ENCODE measurements at regions not wholly inside any gene's neighbourhood (a gene's known extent, or its start where the extent isn't known, plus 50 kb on each side); places are given as distances from the start of the nearest gene placed in this dataset.

- H3K27me3 ChIP-seq (ENCODE audit: low read length) = no peaks in the 10 kb centered on the region
- no peak overlapping the region for H3K9ac ChIP-seq (ENCODE audit: low read length)
- H3K4me3 ChIP-seq (ENCODE audit: low read length) = no peak overlapping the region
- DNase-seq (no peak), ATAC-seq (no peak)
- no peaks in the 10 kb centered on the region for H3K4me1 ChIP-seq (ENCODE audit: insufficient read depth, low read length)
- intact Hi-C loops (cut with micrococcal nuclease) = no loop called here
- no peaks in the 10 kb centered on the region for H3K9me2 ChIP-seq (replicated peaks; ENCODE audit: low read length)
- no peak overlapping the region for H3K27ac ChIP-seq (ENCODE audit: low read length)
- H3K79me2 ChIP-seq (ENCODE audit: low read length) = no peaks in the 10 kb centered on the region
- H2AFZ ChIP-seq (ENCODE audit: low read length) = no peak overlapping the region
- H3K36me3 ChIP-seq (ENCODE audit: low read depth, low read length) = no peaks in the 10 kb centered on the region
- POLR2A ChIA-PET (ENCODE audit: unreplicated experiment) = no interaction called here
- no TSS peak for BruUV-seq (replicated peaks)
- H3K9me3 ChIP-seq (ENCODE audit: low read length) = no peaks in the 10 kb centered on the region
- TF ChIP-seq EZH2phosphoT487 (IDR thresholded peaks at IDR 0.05; ENCODE audit: borderline replicate concordance, low read length) (no peak), EZH2 (IDR thresholded peaks at IDR 0.05; ENCODE audit: low read length, unreplicated experiment) (no peak), CTCF (conservative IDR thresholded peaks at IDR 0.05; ENCODE audit: low read depth, low read length) (no peak)
- H4K20me1 ChIP-seq (ENCODE audit: low read length) = no peaks in the 10 kb centered on the region
- H3K4me2 ChIP-seq (ENCODE audit: low read length) = no peak overlapping the region
- CTCF ChIA-PET = no interaction called here
- H3F3A ChIP-seq (ENCODE audit: low read length, unreplicated experiment) = no peaks in the 10 kb centered on the region
Measured at GRCh38 chr22:48954781-48955311, 872.8 kb downstream of the BRD1 start.

GRCh38 chr22:48953830-48954229 lies 873.8 kb downstream of the BRD1 start:
- TF ChIP-seq EZH2phosphoT487 (IDR thresholded peaks at IDR 0.05; ENCODE audit: borderline replicate concordance, low read length) (no peak), EZH2 (IDR thresholded peaks at IDR 0.05; ENCODE audit: low read length, unreplicated experiment) (no peak), CTCF (conservative IDR thresholded peaks at IDR 0.05; ENCODE audit: low read depth, low read length) (no peak)
- no peak for ATAC-seq

GRCh38 chr22:48953103-48953720 lies 874.5 kb downstream of the BRD1 start:
- ATAC-seq (no peak), DNase-seq (no peak)
- Histone ChIP-seq H2AFZ (ENCODE audit: low read length) (no peak overlapping the region), H3K9me2 (replicated peaks; ENCODE audit: low read length) (no peaks in the 10 kb centered on the region), H3K4me2 (ENCODE audit: low read length) (no peak overlapping the region), H3K27ac (ENCODE audit: low read length) (no peak overlapping the region), H3K9me3 (ENCODE audit: low read length) (no peaks in the 10 kb centered on the region), H3K4me3 (ENCODE audit: low read length) (no peak overlapping the region), H3K79me2 (ENCODE audit: low read length) (no peaks in the 10 kb centered on the region), H4K20me1 (ENCODE audit: low read length) (no peaks in the 10 kb centered on the region), H3F3A (ENCODE audit: low read length, unreplicated experiment) (no peaks in the 10 kb centered on the region), H3K4me1 (ENCODE audit: insufficient read depth, low read length) (no peaks in the 10 kb centered on the region), H3K36me3 (ENCODE audit: low read depth, low read length) (no peaks in the 10 kb centered on the region), H3K9ac (ENCODE audit: low read length) (no peak overlapping the region), H3K27me3 (ENCODE audit: low read length) (no peaks in the 10 kb centered on the region)
- POLR2A ChIA-PET (ENCODE audit: unreplicated experiment) = no interaction called here
- TF ChIP-seq EZH2phosphoT487 (IDR thresholded peaks at IDR 0.05; ENCODE audit: borderline replicate concordance, low read length) (no peak), EZH2 (IDR thresholded peaks at IDR 0.05; ENCODE audit: low read length, unreplicated experiment) (no peak), CTCF (conservative IDR thresholded peaks at IDR 0.05; ENCODE audit: low read depth, low read length) (no peak)
- BruUV-seq (replicated peaks) = no TSS peak
- CTCF ChIA-PET = no interaction called here
- intact Hi-C loops (cut with micrococcal nuclease) = no loop called here

More at GRCh38 chr22:48953830-48954229, 873.8 kb downstream of the BRD1 start:
- Histone ChIP-seq H3K4me2 (ENCODE audit: low read length) (no peak overlapping the region), H3K4me3 (ENCODE audit: low read length) (no peak overlapping the region), H2AFZ (ENCODE audit: low read length) (no peak overlapping the region), H3K36me3 (ENCODE audit: low read depth, low read length) (no peaks in the 10 kb centered on the region), H3K9me2 (replicated peaks; ENCODE audit: low read length) (no peaks in the 10 kb centered on the region), H4K20me1 (ENCODE audit: low read length) (no peaks in the 10 kb centered on the region), H3K27me3 (ENCODE audit: low read length) (no peaks in the 10 kb centered on the region), H3K9ac (ENCODE audit: low read length) (no peak overlapping the region), H3K4me1 (ENCODE audit: insufficient read depth, low read length) (no peaks in the 10 kb centered on the region), H3K27ac (ENCODE audit: low read length) (no peak overlapping the region), H3K79me2 (ENCODE audit: low read length) (no peaks in the 10 kb centered on the region), H3K9me3 (ENCODE audit: low read length) (no peaks in the 10 kb centered on the region), H3F3A (ENCODE audit: low read length, unreplicated experiment) (no peaks in the 10 kb centered on the region)
- ChIA-PET CTCF (no interaction called here), POLR2A (ENCODE audit: unreplicated experiment) (no interaction called here)
- BruUV-seq (replicated peaks) = no TSS peak
- intact Hi-C loops (cut with micrococcal nuclease) = no loop called here
- DNase-seq = no peak

All from PC-3 (cell line).